Liver (tissue), 3 donors: ENCODE measurements at regions not wholly inside any gene's neighbourhood (a gene's known extent, or its start where the extent isn't known, plus 50 kb on each side); places are given as distances from the start of the nearest gene placed in this dataset.

Experiments
- ATF3 ChIP-seq: IDR thresholded peaks from 2 replicates; pipeline ENCODE4 v1.6.1; 2016; ENCODE audit warnings: antibody characterized with exemption
- CTCF ChIP-seq: fragments of 150-350 bp; IDR thresholded peaks from 2 replicates; pipeline ENCODE4 v1.5.1; 2017; ENCODE audit warnings: improper control_type of control experiment, low read depth, low read length; ENCODE audit not compliant: missing input control
- FOXA1 ChIP-seq: IDR thresholded peaks from 2 replicates; pipeline ENCODE4 v1.6.1; 2016; ENCODE audit warnings: antibody characterized with exemption
- HNF4A ChIP-seq, 2 donors: conservative IDR thresholded peaks; 2 replicates each; pipeline ENCODE4 v1.6.1; 2016; ENCODE audit warnings: antibody characterized with exemption in 2 of 2, mild to moderate bottlenecking in 2 of 2
- REST ChIP-seq: IDR thresholded peaks from 2 replicates; pipeline ENCODE4 v1.6.1; 2016; ENCODE audit warnings: antibody characterized with exemption, mild to moderate bottlenecking
- YY1 ChIP-seq: IDR thresholded peaks from 2 replicates; pipeline ENCODE4 v1.6.1; 2016; ENCODE audit warnings: antibody characterized with exemption, mild to moderate bottlenecking
- donor health status: healthy.
- donor health status: healthy.

GRCh38 chr4:136934601-136935000, 597.7 kb downstream of the PCDH18 start:
- no peak for TF ChIP-seq CTCF
- no peak for TF ChIP-seq YY1
- TF ChIP-seq REST, result no peak
- TF ChIP-seq FOXA1, result no peak
- no peak for TF ChIP-seq ATF3
- TF ChIP-seq HNF4A (conservative IDR thresholded peaks at IDR 0.05), result no peak
